Prostate gland (tissue), 2 donors: ENCODE measurements at regions not wholly inside any gene's neighbourhood (a gene's known extent, or its start where the extent isn't known, plus 50 kb on each side); places are given as distances from the start of the nearest gene placed in this dataset.

Experiments
- POLR2A ChIP-seq: fragments of 450-650 bp; IDR thresholded peaks from one replicate; pipeline ENCODE4 v1.6.1; 2016; ENCODE audit warnings: antibody characterized with exemption, mild to moderate bottlenecking
- POLR2AphosphoS5 ChIP-seq: sonication (generic); formaldehyde crosslinking; IDR thresholded peaks from one replicate; pipeline ENCODE4 v1.6.1; 2017; ENCODE audit warnings: antibody characterized with exemption
- TF ChIP-seq, protein P1 (sequence below), 4 experiments: fragments of 200-600 bp in 2 of 4; fragments of 450-650 bp in 2 of 4; sonication (generic) in 2 of 4; IDR thresholded peaks; 1 replicate in 3 of 4; 2 replicates in 1 of 4; pipeline ENCODE4 v1.5.1; 2016 to 2019; ENCODE audit warnings: antibody characterized with exemption in 4 of 4, mild to moderate bottlenecking in 2 of 4, moderate library complexity in 2 of 4

DNA sequence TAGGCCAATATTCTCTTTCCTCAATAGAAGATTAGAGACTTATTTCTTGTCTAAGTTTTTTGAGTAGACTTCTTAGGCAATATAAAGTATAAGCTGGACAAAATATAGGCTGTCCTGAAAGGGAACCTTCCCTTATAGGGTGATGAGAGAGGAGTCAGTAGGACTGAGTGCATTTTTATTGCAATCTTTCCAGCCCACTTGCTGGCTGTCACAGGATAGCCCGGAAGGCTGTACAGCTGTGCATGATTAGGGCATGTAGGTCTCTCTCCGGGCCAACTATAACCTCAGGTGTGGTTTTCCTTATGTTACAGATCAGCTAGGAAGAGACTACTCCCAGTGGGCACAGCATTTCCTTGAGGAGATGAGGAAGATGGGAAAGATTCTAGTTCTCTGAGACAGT lies 159.8 kb upstream of the MEF2C start:
- TF ChIP-seq, protein P1, sequence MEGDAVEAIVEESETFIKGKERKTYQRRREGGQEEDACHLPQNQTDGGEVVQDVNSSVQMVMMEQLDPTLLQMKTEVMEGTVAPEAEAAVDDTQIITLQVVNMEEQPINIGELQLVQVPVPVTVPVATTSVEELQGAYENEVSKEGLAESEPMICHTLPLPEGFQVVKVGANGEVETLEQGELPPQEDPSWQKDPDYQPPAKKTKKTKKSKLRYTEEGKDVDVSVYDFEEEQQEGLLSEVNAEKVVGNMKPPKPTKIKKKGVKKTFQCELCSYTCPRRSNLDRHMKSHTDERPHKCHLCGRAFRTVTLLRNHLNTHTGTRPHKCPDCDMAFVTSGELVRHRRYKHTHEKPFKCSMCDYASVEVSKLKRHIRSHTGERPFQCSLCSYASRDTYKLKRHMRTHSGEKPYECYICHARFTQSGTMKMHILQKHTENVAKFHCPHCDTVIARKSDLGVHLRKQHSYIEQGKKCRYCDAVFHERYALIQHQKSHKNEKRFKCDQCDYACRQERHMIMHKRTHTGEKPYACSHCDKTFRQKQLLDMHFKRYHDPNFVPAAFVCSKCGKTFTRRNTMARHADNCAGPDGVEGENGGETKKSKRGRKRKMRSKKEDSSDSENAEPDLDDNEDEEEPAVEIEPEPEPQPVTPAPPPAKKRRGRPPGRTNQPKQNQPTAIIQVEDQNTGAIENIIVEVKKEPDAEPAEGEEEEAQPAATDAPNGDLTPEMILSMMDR (IDR thresholded peaks at IDR 0.05), result no peak
- TF ChIP-seq POLR2A (no peak), POLR2AphosphoS5 (no peak)
